ENCODE measurements at regions not wholly inside any gene's neighbourhood (a gene's known extent, or its start where the extent isn't known, plus 50 kb on each side); places are given as distances from the start of the nearest gene placed in this dataset.
A peak's percentile ranks its signal among the peaks of the same experiment; 100 is the strongest.

DNA sequence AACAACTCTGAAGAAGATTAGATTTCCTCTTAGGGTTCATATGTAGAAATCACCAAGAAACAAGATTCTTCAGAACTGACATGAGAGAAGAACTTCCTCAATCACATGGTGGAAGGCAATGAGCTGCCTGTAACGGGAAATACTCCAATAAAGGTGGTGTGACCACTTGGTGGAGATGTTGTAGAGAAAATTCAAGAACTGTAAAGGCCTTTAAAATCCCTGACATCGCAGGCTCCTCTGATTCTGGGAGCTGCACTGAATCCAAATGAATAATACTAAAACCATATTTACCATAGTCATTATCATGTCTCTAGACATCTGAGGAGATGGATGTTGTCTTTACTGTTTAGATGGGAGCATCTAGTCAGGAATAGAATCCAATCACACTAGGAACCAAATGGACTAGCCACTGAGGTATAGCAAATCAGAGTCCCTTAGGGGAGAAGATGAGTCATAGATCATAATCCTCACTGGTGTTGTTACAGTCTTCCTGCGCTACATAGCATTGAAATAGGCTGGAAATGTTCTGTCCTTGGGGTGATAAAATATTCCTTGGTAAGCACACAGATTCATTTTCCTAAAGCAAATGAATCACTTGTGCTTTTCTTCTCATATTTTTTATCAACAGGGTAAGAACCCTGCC lies 321.6 kb upstream of the TENM4 start:
- DNase-seq: peak; percentile 9

GRCh38 chr11:79758325-79758724 lies 317.5 kb upstream of the TENM4 start:
- DNase-seq: no peak

DNA sequence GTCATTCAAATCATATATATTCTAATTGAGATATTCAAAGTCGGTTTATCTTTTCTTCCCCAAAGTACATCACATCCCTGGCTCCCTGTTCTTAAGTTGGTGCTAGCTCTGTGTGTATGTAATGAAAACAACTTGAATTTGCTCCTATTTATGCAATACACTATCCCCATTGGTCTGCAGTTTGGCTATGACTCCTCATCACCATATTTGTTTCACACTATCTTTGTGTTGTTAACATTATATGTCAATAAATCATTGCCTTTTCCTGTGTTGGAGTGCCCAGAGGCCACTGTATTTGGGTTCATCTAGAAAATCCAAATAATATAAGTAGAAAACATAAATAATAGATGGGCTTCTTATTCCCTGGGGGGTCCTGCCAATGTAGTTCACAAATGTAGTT lies 306.6 kb upstream of the TENM4 start:
- DNase-seq: no peak

- no peak for DNase-seq
These were observed 304.1 kb upstream of the TENM4 start for GRCh38 chr11:79744941-79745340.

- no peak for DNase-seq
These were observed 301.3 kb upstream of the TENM4 start for GRCh38 chr11:79742176-79742575.

DNA sequence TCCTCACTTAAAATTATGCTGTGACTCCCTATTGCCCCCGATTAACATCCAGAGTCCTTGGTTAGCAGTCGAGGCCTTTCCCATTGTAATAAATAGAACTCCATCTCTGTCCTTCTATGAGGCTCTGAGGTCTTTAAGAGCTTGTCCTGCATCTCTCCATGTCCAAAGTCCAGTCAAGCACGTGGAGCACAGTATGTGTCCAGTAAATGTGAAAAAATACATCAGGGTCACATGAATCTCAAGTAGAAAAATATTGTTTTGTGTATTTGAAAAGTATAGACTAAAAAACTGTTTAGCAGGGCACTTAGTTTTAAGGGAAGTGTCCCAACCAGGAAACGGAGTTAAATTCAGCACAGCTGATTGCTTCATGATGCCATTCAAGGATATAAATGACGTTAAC lies 298.8 kb upstream of the TENM4 start:
- no peak for DNase-seq

GRCh38 chr11:79727221-79727620 lies 286.4 kb upstream of the TENM4 start:
- no peak for DNase-seq

GRCh38 chr11:79720115-79720514 lies 279.3 kb upstream of the TENM4 start:
- DNase-seq: no peak

DNA sequence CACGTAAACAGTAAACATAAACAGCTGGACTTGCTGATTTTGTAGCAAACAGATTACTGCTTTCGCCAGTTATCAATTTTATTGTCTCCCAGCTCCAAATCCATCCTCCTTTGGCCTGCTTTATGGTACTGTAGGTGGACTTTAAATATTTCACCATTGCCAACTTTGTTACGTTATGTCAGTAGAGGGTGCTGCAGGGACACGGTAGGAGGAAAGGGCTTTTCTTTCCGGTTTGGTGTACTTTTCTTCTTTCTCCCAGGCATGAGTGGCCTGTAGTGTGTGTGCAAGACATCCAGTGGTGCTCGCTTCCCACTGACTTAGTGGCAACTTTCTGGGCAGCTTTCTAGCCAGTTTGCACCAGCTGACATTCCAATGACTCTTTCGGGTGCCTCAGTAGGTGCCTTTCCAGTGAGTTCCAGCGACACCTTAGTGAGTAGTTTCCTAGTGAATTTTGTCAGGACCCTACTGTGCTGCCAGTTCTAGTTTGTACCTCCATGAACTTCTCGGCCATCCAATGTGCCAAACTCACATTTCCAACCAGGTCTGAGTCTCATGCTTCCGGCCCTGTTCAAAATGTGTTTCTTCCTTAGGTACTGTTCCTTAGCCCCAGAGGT lies 267.6 kb upstream of the TENM4 start:
- DNase-seq: no peak

DNA sequence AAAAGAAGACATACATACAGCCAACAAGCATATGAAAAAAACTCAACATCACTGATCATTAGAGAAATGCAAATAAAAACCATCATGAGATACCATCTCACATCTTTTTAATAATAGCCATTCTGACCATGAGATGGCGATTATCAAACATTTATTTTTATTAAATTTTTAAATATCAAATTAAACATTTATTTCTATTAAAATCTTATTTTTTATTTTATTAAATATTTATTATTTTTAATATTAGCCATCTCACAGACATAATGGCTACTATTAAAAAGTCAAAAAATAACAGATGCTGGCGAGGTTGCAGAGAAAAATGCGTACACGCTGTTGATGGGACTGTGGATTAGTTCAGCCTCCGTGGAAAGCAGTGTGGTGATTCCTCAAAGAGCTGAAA lies 264.8 kb upstream of the TENM4 start:
- no peak for DNase-seq

- no peak for DNase-seq
These were observed 261.5 kb upstream of the TENM4 start for GRCh38 chr11:79702303-79702702.

DNA sequence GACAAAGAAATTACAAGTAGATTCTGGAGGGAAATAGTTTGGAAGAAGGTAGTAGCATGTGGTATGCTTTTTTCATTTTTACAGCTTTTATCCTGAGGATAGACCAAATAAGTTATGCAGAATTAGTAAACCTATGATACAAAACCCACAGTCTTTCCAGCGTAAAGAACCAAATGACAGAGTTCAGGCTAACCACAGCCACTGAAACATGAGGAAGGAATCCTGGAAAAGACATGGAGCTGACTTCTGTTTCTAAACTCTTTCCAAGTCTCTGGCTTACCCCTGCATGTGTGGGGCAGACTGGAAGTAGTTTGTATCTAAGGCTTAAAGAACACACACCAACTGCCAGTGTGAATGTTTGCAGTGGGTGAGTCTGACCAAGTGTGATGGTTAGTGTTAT lies 258.4 kb upstream of the TENM4 start:
- no peak for DNase-seq

GRCh38 chr11:79697905-79698304 lies 257.1 kb upstream of the TENM4 start:
- no peak for DNase-seq

DNA sequence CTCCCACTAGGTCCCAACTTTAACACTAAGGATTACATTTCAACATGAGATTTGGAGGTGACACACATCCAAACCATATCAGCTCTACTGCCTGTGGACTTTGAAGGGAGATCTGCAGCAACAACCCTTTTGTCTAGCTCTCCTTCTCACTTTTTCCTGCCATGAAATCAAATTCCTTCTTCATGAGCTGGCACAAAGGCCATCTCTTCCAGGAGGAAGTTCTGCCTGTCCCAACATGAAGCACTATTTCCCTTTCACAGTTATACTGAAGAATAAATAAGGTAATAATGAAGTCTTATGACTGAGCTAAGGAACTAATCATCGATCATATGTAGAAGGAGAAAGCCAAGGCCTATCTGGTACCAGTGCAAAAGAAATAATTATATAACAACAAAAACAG lies 253.5 kb upstream of the TENM4 start:
- DNase-seq: no peak

DNA sequence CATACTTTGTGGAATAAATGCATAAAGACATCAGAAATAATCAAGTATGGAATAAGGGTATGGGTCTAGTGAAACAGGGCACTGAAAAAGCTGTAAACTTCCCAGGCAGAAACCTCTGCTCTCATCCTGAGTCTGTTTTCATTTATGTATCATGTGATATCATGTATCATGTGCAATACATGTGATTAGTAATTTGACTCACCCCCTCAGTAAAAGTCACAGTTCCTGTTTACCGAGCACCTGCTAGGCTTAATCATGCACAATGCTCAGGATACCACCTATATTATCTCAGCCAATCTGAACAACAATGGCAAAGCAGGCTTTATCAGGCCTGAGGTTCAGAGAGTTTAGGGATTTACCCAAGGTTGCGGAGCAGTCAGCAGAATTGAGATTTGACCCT lies 250.6 kb upstream of the TENM4 start:
- no peak for DNase-seq

GRCh38 chr11:79686703-79687419 lies 246.0 kb upstream of the TENM4 start:
- DNase-seq: no peak

DNA sequence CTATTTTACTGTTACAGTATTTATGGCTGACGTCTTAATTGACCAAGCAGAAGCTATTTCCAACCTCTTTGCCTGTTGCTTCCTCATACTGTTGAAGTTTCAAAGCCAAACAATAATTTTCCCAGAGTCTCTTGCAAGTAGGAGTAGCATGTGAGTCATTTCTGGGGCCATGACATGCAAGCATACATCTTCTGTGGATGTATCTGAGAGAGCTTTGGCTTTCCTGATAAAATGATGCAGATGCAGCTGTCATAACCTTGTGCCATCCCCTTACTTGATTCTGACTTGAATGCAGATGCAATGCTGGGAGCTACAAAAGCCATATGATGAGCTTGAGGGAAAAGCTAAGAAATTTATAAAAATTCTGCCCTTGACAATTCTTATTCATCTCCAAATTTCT lies 243.1 kb upstream of the TENM4 start:
- no peak for DNase-seq

GRCh38 chr11:79678780-79679452 lies 238.1 kb upstream of the TENM4 start:
- DNase-seq: no peak

DNA sequence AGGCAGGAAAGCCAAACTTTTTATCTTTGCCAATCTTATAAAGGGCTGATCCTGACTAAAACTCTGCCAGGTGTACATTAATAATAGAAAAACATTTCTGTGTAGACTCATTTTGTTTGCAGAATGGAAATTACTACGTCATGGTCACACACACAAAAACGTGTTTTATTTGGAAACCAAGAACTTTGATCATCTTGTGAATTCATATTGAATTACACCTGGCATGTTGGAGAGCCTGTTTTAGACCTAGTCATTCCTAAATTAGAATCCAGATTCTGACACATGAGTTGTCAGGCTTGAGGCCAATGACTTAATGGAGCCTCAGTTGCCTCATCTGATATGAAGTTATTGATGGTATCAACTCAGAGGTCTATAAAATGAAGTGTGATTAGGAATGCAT lies 235.6 kb upstream of the TENM4 start:
- DNase-seq: no peak

- no peak for DNase-seq
These were observed 234.3 kb upstream of the TENM4 start for GRCh38 chr11:79675081-79675480.

- DNase-seq: no peak
These were observed 232.0 kb upstream of the TENM4 start for GRCh38 chr11:79672786-79673185.

GRCh38 chr11:79671401-79671800 lies 230.6 kb upstream of the TENM4 start:
- DNase-seq: no peak

DNA sequence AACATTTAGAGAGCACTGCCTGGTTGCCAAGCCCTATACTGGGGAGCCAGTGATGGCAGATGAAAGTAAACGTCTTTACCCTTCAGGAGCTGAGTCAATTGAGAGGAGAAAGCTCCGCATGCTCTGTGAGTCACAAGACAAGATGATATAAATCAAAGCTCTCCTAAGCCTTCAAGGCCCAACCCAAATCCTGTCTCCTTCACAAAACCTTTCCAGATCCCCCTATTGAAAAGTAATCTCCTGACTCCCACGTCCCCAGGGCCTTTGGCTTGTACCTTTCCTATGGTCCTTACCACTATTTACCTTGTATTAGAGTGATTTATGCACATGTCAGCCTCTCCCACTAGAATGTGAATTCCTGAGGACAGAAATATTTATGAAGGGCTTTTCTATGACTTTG lies 230.1 kb upstream of the TENM4 start:
- no peak for DNase-seq

DNA sequence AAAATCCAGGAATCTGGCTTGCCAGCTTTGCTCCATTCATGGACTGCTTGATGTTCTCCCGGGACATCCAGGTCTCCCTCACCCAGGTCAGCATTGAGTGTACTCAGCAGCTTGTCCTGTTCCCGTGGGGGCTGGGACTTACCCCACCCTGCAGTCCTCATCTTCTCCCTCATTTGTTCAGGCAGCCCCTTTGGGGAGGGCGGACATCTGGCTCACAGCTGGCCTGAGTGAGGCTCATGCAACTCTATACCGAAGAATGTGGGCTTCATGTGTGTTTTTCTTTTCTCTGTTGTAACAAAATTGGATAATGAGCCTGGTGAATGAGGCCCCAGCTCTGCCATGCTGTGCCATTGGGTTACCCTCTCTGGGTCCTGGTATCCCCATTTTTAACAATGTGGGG lies 227.7 kb upstream of the TENM4 start:
- no peak for DNase-seq

Measured in midbrain (tissue), 1 donor.